ENCODE measurements at regions not wholly inside any gene's neighbourhood (a gene's known extent, or its start where the extent isn't known, plus 50 kb on each side); places are given as distances from the start of the nearest gene placed in this dataset.

GRCh38 chr13:44072536-44072935 lies 192.8 kb downstream of the LACC1 start:
- Histone ChIP-seq H4K5ac (ENCODE audit: low read length) (no peak overlapping the region), H3K4ac (ENCODE audit: low read depth, low read length) (no peak overlapping the region), H3K79me2 (ENCODE audit: control insufficient read depth, insufficient read depth, low read length) (no peaks in the 10 kb centered on the region), H3K56ac (ENCODE audit: low read length) (no peak overlapping the region), H3K4me2 (ENCODE audit: low read length) (no peak overlapping the region), H3K4me3 (ENCODE audit: low read length) (no peak overlapping the region), H3K27me3 (ENCODE audit: insufficient read depth, low read length, poor library complexity) (no peaks in the 10 kb centered on the region), H4K8ac (ENCODE audit: low read depth, low read length) (no peak overlapping the region), H2BK5ac (ENCODE audit: low read length) (no peak overlapping the region), H3K27ac (ENCODE audit: low read depth, low read length) (no peak overlapping the region), H3K23ac (ENCODE audit: low read length) (no peak overlapping the region), H3K18ac (ENCODE audit: low read length) (no peak overlapping the region), H3K9ac (ENCODE audit: low read length) (no peak overlapping the region), H3K79me1 (ENCODE audit: low read length) (no peaks in the 10 kb centered on the region), H2AK5ac (ENCODE audit: low read length) (no peak overlapping the region), H3K4me1 (ENCODE audit: control insufficient read depth, low read depth, low read length) (no peaks in the 10 kb centered on the region), H3K36me3 (ENCODE audit: control insufficient read depth, insufficient read depth, low read length) (no peaks in the 10 kb centered on the region), H2BK120ac (ENCODE audit: low read depth, low read length) (no peak overlapping the region), H2BK15ac (replicated peaks; ENCODE audit: low read depth) (no peak overlapping the region)
- no peak for DNase-seq

DNA sequence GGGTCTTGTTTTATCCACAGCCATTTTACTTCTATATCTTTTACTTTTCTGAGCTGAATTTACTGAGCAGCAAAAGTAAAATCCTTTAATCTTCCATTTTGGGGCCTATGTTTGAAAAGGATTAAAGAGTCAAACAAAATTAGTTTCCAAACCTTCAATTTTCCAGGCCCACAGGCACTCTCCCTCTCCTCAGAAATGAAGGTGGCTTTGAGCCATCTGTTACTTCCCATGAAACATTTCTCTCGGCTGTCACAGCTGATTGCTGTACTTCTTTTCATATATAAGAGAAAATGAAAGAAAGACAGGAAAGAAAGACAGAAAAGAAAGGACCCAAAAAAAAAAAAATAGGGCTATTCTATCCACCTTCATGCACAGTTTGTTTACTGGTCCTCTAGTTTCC lies 194.9 kb downstream of the LACC1 start:
- no peaks in the 10 kb centered on the region for H3K36me3 ChIP-seq (ENCODE audit: control insufficient read depth, insufficient read depth, low read length)
- no peak overlapping the region for H3K4ac ChIP-seq (ENCODE audit: low read depth, low read length)
- H4K8ac ChIP-seq (ENCODE audit: low read depth, low read length): no peak overlapping the region
- H3K56ac ChIP-seq (ENCODE audit: low read length): no peak overlapping the region
- no peaks in the 10 kb centered on the region for H3K79me2 ChIP-seq (ENCODE audit: control insufficient read depth, insufficient read depth, low read length)
- no peak overlapping the region for H4K5ac ChIP-seq (ENCODE audit: low read length)
- H3K79me1 ChIP-seq (ENCODE audit: low read length): no peaks in the 10 kb centered on the region
- H3K4me2 ChIP-seq (ENCODE audit: low read length): no peak overlapping the region
- no peak overlapping the region for H2BK5ac ChIP-seq (ENCODE audit: low read length)
- H3K18ac ChIP-seq (ENCODE audit: low read length): no peak overlapping the region
- H3K9ac ChIP-seq (ENCODE audit: low read length): no peak overlapping the region
- H2BK120ac ChIP-seq (ENCODE audit: low read depth, low read length): no peak overlapping the region
- H3K4me1 ChIP-seq (ENCODE audit: control insufficient read depth, low read depth, low read length): peaks cover 2% of the 10 kb centered on the region
- no CpG with 5 or more reads among the region's 1 CpG for WGBS (ENCODE audit: extremely low coverage, insufficient coverage, low lambda C conversion rate)
- H3K27ac ChIP-seq (ENCODE audit: low read depth, low read length): no peak overlapping the region
- H3K23ac ChIP-seq (ENCODE audit: low read length): no peak overlapping the region
- no peak overlapping the region for H2BK15ac ChIP-seq (replicated peaks; ENCODE audit: low read depth)
- no peak overlapping the region for H3K4me3 ChIP-seq (ENCODE audit: low read length)
- no peaks in the 10 kb centered on the region for H3K27me3 ChIP-seq (ENCODE audit: insufficient read depth, low read length, poor library complexity)
- no peak for DNase-seq
- no peak overlapping the region for H2AK5ac ChIP-seq (ENCODE audit: low read length)

- peaks cover 2% of the 10 kb centered on the region for H3K4me1 ChIP-seq (ENCODE audit: control insufficient read depth, low read depth, low read length)
- H3K4ac ChIP-seq (ENCODE audit: low read depth, low read length): no peak overlapping the region
- H3K4me3 ChIP-seq (ENCODE audit: low read length): no peak overlapping the region
- no peak overlapping the region for H4K8ac ChIP-seq (ENCODE audit: low read depth, low read length)
- no peak overlapping the region for H2AK5ac ChIP-seq (ENCODE audit: low read length)
- no peaks in the 10 kb centered on the region for H3K79me2 ChIP-seq (ENCODE audit: control insufficient read depth, insufficient read depth, low read length)
- H3K18ac ChIP-seq (ENCODE audit: low read length): no peak overlapping the region
- H3K36me3 ChIP-seq (ENCODE audit: control insufficient read depth, insufficient read depth, low read length): no peaks in the 10 kb centered on the region
- H2BK120ac ChIP-seq (ENCODE audit: low read depth, low read length): no peak overlapping the region
- no peak overlapping the region for H3K9ac ChIP-seq (ENCODE audit: low read length)
- H3K56ac ChIP-seq (ENCODE audit: low read length): no peak overlapping the region
- H4K5ac ChIP-seq (ENCODE audit: low read length): no peak overlapping the region
- H3K23ac ChIP-seq (ENCODE audit: low read length): no peak overlapping the region
- H2BK15ac ChIP-seq (replicated peaks; ENCODE audit: low read depth): no peak overlapping the region
- H3K79me1 ChIP-seq (ENCODE audit: low read length): no peaks in the 10 kb centered on the region
- no peak overlapping the region for H2BK5ac ChIP-seq (ENCODE audit: low read length)
- no CpG with 5 or more reads among the region's 2 CpGs for WGBS (ENCODE audit: extremely low coverage, insufficient coverage, low lambda C conversion rate)
- no peaks in the 10 kb centered on the region for H3K27me3 ChIP-seq (ENCODE audit: insufficient read depth, low read length, poor library complexity)
- H3K4me2 ChIP-seq (ENCODE audit: low read length): no peak overlapping the region
- DNase-seq: no peak
- H3K27ac ChIP-seq (ENCODE audit: low read depth, low read length): no peak overlapping the region
These were observed 195.4 kb downstream of the LACC1 start for GRCh38 chr13:44075113-44075512.

- H3K9ac ChIP-seq (ENCODE audit: low read length): no peak overlapping the region
- H3K4me2 ChIP-seq (ENCODE audit: low read length): no peak overlapping the region
- no peaks in the 10 kb centered on the region for H3K79me1 ChIP-seq (ENCODE audit: low read length)
- no peak overlapping the region for H2BK120ac ChIP-seq (ENCODE audit: low read depth, low read length)
- H2BK5ac ChIP-seq (ENCODE audit: low read length): no peak overlapping the region
- H3K27me3 ChIP-seq (ENCODE audit: insufficient read depth, low read length, poor library complexity): no peaks in the 10 kb centered on the region
- no peak overlapping the region for H2AK5ac ChIP-seq (ENCODE audit: low read length)
- H2BK15ac ChIP-seq (replicated peaks; ENCODE audit: low read depth): no peak overlapping the region
- H4K8ac ChIP-seq (ENCODE audit: low read depth, low read length): no peak overlapping the region
- no peak overlapping the region for H3K4me3 ChIP-seq (ENCODE audit: low read length)
- H4K5ac ChIP-seq (ENCODE audit: low read length): no peak overlapping the region
- WGBS (ENCODE audit: extremely low coverage, insufficient coverage, low lambda C conversion rate): no CpG with 5 or more reads among the region's 5 CpGs
- DNase-seq: peak; percentile 59
- H3K18ac ChIP-seq (ENCODE audit: low read length): no peak overlapping the region
- no peak overlapping the region for H3K27ac ChIP-seq (ENCODE audit: low read depth, low read length)
- no peaks in the 10 kb centered on the region for H3K79me2 ChIP-seq (ENCODE audit: control insufficient read depth, insufficient read depth, low read length)
- H3K4ac ChIP-seq (ENCODE audit: low read depth, low read length): no peak overlapping the region
- H3K23ac ChIP-seq (ENCODE audit: low read length): no peak overlapping the region
- H3K56ac ChIP-seq (ENCODE audit: low read length): no peak overlapping the region
- H3K36me3 ChIP-seq (ENCODE audit: control insufficient read depth, insufficient read depth, low read length): no peaks in the 10 kb centered on the region
- H3K4me1 ChIP-seq (ENCODE audit: control insufficient read depth, low read depth, low read length): peaks cover 2% of the 10 kb centered on the region
These were observed 199.2 kb downstream of the LACC1 start for GRCh38 chr13:44078806-44079376.

DNA sequence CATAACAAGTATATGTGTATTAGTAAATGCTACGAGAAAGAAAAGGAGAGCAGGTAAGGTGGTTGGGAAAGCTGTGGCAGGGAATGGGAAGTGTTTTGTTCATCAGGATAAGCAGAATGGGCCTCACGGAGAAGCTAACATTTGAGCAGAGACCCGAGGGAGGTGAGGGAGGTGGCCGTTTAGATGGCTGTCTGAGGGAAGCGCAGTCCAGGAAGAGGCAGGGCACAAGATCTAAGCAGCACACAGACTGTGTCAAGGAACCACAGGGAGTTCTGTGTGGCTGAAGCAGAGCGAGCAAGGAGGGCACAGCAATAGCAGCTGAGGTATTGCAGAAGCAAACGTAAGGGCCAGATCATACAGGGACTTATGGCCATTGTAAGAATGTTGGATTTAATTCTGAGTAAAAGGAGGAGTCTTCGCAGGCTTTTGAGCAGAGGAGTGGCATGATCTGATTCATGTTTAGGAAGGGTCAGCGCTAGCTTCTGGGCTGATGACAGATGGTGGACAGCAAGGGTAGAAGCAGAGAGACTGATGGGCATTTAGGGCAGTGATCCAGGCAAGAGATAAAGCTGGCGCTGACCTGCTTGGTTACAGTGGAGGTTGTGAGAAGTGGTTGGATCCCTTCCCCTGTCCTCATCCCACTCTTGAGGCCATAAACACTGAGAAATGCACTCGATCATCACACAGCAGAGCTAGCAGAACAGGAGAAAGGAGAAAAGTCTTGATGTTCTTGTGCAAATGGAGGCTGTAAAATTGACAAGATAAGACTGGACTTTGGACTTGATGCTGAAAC lies 199.9 kb downstream of the LACC1 start:
- H3K56ac ChIP-seq (ENCODE audit: low read length): peak overlapping the region; percentile 34
- H3K27ac ChIP-seq (ENCODE audit: low read depth, low read length): no peak overlapping the region
- no peaks in the 10 kb centered on the region for H3K79me2 ChIP-seq (ENCODE audit: control insufficient read depth, insufficient read depth, low read length)
- no peak overlapping the region for H2AK5ac ChIP-seq (ENCODE audit: low read length)
- no peaks in the 10 kb centered on the region for H3K36me3 ChIP-seq (ENCODE audit: control insufficient read depth, insufficient read depth, low read length)
- peak; percentile 28 for DNase-seq
- no peak overlapping the region for H4K5ac ChIP-seq (ENCODE audit: low read length)
- no peak overlapping the region for H2BK120ac ChIP-seq (ENCODE audit: low read depth, low read length)
- H3K4me3 ChIP-seq (ENCODE audit: low read length): no peak overlapping the region
- peak overlapping the region; percentile 59 for H3K4ac ChIP-seq (ENCODE audit: low read depth, low read length)
- no peaks in the 10 kb centered on the region for H3K79me1 ChIP-seq (ENCODE audit: low read length)
- peak overlapping the region; percentile 32 for H3K18ac ChIP-seq (ENCODE audit: low read length)
- no peak overlapping the region for H3K23ac ChIP-seq (ENCODE audit: low read length)
- H3K27me3 ChIP-seq (ENCODE audit: insufficient read depth, low read length, poor library complexity): no peaks in the 10 kb centered on the region
- no CpG with 5 or more reads among the region's 11 CpGs for WGBS (ENCODE audit: extremely low coverage, insufficient coverage, low lambda C conversion rate)
- no peak overlapping the region for H3K9ac ChIP-seq (ENCODE audit: low read length)
- no peak overlapping the region for H2BK15ac ChIP-seq (replicated peaks; ENCODE audit: low read depth)
- H3K4me1 ChIP-seq (ENCODE audit: control insufficient read depth, low read depth, low read length): peaks cover 2% of the 10 kb centered on the region
- H3K4me2 ChIP-seq (ENCODE audit: low read length): no peak overlapping the region
- no peak overlapping the region for H4K8ac ChIP-seq (ENCODE audit: low read depth, low read length)
- H2BK5ac ChIP-seq (ENCODE audit: low read length): no peak overlapping the region

DNA sequence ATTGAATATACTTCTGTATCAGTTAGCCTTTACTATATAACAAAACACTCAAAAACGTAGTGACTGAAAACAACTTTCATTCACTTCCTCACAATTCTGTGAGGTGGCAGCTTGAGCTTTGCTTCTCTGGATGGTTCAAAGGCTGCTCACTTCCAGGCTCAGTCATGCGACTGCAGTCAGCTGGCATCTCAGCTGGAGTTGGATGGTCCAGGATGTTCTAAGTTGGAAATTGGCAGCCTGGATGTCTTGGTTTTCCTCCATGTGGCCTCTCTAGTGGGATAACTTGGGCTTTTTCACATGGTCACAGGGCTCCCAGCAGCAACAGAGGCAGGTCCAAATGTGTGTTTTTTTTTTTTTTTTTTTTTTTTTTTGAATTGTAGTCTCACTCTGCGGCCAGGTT lies 204.4 kb downstream of the LACC1 start:
- H3K4me3 ChIP-seq (ENCODE audit: low read length): no peak overlapping the region
- no peak overlapping the region for H3K56ac ChIP-seq (ENCODE audit: low read length)
- H3K27me3 ChIP-seq (ENCODE audit: insufficient read depth, low read length, poor library complexity): no peaks in the 10 kb centered on the region
- no peak overlapping the region for H3K27ac ChIP-seq (ENCODE audit: low read depth, low read length)
- DNase-seq: no peak
- H3K18ac ChIP-seq (ENCODE audit: low read length): no peak overlapping the region
- no peak overlapping the region for H2BK15ac ChIP-seq (replicated peaks; ENCODE audit: low read depth)
- no peak overlapping the region for H2AK5ac ChIP-seq (ENCODE audit: low read length)
- no peaks in the 10 kb centered on the region for H3K36me3 ChIP-seq (ENCODE audit: control insufficient read depth, insufficient read depth, low read length)
- no peak overlapping the region for H2BK5ac ChIP-seq (ENCODE audit: low read length)
- H4K5ac ChIP-seq (ENCODE audit: low read length): no peak overlapping the region
- no peak overlapping the region for H3K4ac ChIP-seq (ENCODE audit: low read depth, low read length)
- H3K79me2 ChIP-seq (ENCODE audit: control insufficient read depth, insufficient read depth, low read length): no peaks in the 10 kb centered on the region
- H3K9ac ChIP-seq (ENCODE audit: low read length): no peak overlapping the region
- no peak overlapping the region for H2BK120ac ChIP-seq (ENCODE audit: low read depth, low read length)
- no peak overlapping the region for H3K23ac ChIP-seq (ENCODE audit: low read length)
- no peak overlapping the region for H4K8ac ChIP-seq (ENCODE audit: low read depth, low read length)
- H3K4me2 ChIP-seq (ENCODE audit: low read length): no peak overlapping the region
- no peaks in the 10 kb centered on the region for H3K4me1 ChIP-seq (ENCODE audit: control insufficient read depth, low read depth, low read length)
- H3K79me1 ChIP-seq (ENCODE audit: low read length): no peaks in the 10 kb centered on the region
- WGBS (ENCODE audit: extremely low coverage, insufficient coverage, low lambda C conversion rate): 100% methylated on average over 1 of the region's 3 CpGs
